RWPE1 (cell line): ENCODE measurements at regions not wholly inside any gene's neighbourhood (a gene's known extent, or its start where the extent isn't known, plus 50 kb on each side); places are given as distances from the start of the nearest gene placed in this dataset.
"Not testable (repeated sequence)": the region's sequence is repeated elsewhere in the genome, so short reads cannot be mapped to it uniquely, and the experiment has no call there.

ENCODE experiments used
- CTCF ChIA-PET: fragments of 350-600 bp; sonication (Branson Sonifier 250); formaldehyde crosslinking; extraction: SDS; loops from one replicate; lab custom pipeline; 2021; lab: Yijun Ruan, JAX
- POLR2A ChIA-PET: fragments of 400-600 bp; formaldehyde crosslinking; extraction: SDS; loops from one replicate; lab custom pipeline; 2020; ENCODE audit warnings: antibody characterized with exemption; ENCODE audit not compliant: low non-redundant PET; lab: Yijun Ruan, JAX
- DNase-seq: peaks from one replicate; pipeline ENCODE4 v3.0.0; 2012; ENCODE audit warnings: low spot score
- H3K27ac ChIP-seq: fragments of 450-650 bp; 2 replicates; pipeline ENCODE4 v1.5.1; 2017
- CTCF ChIP-seq: fragments of 450-650 bp; conservative IDR thresholded peaks from 2 replicates; pipeline ENCODE4 v1.5.1; 2017; ENCODE audit warnings: low read depth, mild to moderate bottlenecking

GRCh38 chr13:58950911-58951310, 1212.8 kb downstream of the DIAPH3 start:
- ChIA-PET POLR2A (no interaction called here), CTCF (no interaction called here)
- no peak for TF ChIP-seq CTCF
- DNase-seq: no peak
- no peak overlapping the region for H3K27ac ChIP-seq

- CTCF ChIA-PET: interaction anchor here (0.7 kb wide), 1 partner anchor 1870 kb away, joined by 4 read pairs; no protein-coding TSS in a partner anchor
- no peak overlapping the region for H3K27ac ChIP-seq
- POLR2A ChIA-PET: no interaction called here
- DNase-seq: no peak
- no peak for TF ChIP-seq CTCF
Observed at GRCh38 chr13:58953638-58954037, 1210.1 kb downstream of the DIAPH3 start.

GRCh38 chr13:58955546-58956385, 1208.0 kb downstream of the DIAPH3 start:
- DNase-seq: no peak
- ChIA-PET POLR2A (no interaction called here), CTCF (no interaction called here)
- no peak overlapping the region for H3K27ac ChIP-seq
- no peak for TF ChIP-seq CTCF

- POLR2A ChIA-PET, DNase-seq, H3K27ac ChIP-seq, CTCF ChIA-PET: not testable (repeated sequence)
Observed at GRCh38 chr13:58958097-58958496, 1205.6 kb downstream of the DIAPH3 start.

GRCh38 chr13:58960888-58961287, 1202.8 kb downstream of the DIAPH3 start:
- ChIA-PET POLR2A (no interaction called here), CTCF (interaction anchor here (0.6 kb wide), 2 partner anchors 14 to 750 kb away, joined by 4 read pairs; no protein-coding TSS in a partner anchor)
- TF ChIP-seq CTCF: no peak
- DNase-seq: peak; percentile 4
- no peak overlapping the region for H3K27ac ChIP-seq

GRCh38 chr13:58963321-58963720, 1200.4 kb downstream of the DIAPH3 start:
- no peak overlapping the region for H3K27ac ChIP-seq
- ChIA-PET CTCF (interaction anchor here (0.6 kb wide), 1 partner anchor 294 kb away, joined by 4 read pairs; no protein-coding TSS in a partner anchor), POLR2A (no interaction called here)
- no peak for DNase-seq
- TF ChIP-seq CTCF: no peak

GRCh38 chr13:58964048-58964447, 1199.7 kb downstream of the DIAPH3 start:
- no peak for DNase-seq
- CTCF ChIA-PET: no interaction called here

More at GRCh38 chr13:58964048-58964447, 1199.7 kb downstream of the DIAPH3 start:
- POLR2A ChIA-PET: no interaction called here
- TF ChIP-seq CTCF: no peak
- no peak overlapping the region for H3K27ac ChIP-seq
